WI38 (cell line): ENCODE measurements at regions not wholly inside any gene's neighbourhood (a gene's known extent, or its start where the extent isn't known, plus 50 kb on each side); places are given as distances from the start of the nearest gene placed in this dataset.

Experiments
- H3K4me3 ChIP-seq: 2 replicates; pipeline ENCODE4 v1.5.1; 2011; ENCODE audit warnings: low read depth, mild to moderate bottlenecking, control low read depth, low read length
- TF ChIP-seq, protein P1 (sequence below): IDR thresholded peaks from 2 replicates; pipeline ENCODE4 v1.5.1; 2012; ENCODE audit warnings: low read depth, mild to moderate bottlenecking, control low read depth, low read length

DNA sequence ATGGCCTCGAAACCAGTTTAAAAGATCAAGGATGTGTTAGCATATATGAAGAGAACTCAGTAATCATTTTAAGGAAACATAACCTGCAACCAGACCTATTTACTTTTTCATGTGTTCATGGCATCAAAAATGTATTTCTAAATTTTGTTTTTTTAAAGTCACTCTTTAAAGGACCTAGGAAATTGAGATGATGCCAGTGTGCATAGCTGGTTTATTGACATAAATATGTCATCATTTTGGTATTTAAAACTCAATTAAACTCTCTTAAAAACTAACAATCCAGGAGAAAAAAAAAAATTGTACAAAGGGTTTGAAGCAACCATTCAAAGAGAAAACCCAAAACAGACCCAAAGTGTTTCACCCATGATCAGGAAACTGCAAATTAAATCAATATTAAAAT is 198.9 kb upstream of the RND3 start:
- TF ChIP-seq, protein P1, sequence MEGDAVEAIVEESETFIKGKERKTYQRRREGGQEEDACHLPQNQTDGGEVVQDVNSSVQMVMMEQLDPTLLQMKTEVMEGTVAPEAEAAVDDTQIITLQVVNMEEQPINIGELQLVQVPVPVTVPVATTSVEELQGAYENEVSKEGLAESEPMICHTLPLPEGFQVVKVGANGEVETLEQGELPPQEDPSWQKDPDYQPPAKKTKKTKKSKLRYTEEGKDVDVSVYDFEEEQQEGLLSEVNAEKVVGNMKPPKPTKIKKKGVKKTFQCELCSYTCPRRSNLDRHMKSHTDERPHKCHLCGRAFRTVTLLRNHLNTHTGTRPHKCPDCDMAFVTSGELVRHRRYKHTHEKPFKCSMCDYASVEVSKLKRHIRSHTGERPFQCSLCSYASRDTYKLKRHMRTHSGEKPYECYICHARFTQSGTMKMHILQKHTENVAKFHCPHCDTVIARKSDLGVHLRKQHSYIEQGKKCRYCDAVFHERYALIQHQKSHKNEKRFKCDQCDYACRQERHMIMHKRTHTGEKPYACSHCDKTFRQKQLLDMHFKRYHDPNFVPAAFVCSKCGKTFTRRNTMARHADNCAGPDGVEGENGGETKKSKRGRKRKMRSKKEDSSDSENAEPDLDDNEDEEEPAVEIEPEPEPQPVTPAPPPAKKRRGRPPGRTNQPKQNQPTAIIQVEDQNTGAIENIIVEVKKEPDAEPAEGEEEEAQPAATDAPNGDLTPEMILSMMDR, result no peak
- H3K4me3 ChIP-seq, result no peak overlapping the region

DNA sequence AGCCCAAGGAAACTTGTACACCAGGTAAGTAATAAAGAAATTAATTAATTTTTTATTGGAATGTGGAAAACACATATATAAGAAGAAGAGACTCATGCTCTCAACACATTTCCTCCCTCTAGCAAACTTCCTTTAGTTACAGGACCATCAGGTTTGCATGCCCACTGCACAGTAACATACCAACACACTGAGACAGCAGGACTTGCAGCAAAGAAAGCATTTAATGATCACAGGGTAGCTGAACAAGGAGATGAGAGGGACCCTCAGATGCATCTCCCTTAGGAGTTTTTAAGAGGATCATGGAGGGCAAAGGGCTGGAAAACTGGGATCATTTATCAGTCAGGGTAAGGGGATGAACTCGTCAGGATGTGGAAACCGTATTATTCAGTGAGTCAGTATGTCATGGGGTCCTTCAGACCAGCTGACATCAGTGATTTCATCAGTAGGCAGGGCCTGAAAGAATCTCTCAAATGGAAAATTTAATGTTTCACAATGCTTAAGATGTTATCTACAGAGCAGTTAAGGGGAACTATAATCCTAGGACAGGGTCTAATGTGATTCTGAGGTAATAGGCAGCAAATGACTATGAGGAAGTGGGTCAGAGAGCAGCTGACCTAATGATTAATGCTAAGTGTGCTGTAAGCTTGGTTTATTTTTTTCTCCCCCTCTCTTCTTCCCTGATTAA is 193.8 kb upstream of the RND3 start:
- TF ChIP-seq, protein P1, result no peak
- no peak overlapping the region for H3K4me3 ChIP-seq

DNA sequence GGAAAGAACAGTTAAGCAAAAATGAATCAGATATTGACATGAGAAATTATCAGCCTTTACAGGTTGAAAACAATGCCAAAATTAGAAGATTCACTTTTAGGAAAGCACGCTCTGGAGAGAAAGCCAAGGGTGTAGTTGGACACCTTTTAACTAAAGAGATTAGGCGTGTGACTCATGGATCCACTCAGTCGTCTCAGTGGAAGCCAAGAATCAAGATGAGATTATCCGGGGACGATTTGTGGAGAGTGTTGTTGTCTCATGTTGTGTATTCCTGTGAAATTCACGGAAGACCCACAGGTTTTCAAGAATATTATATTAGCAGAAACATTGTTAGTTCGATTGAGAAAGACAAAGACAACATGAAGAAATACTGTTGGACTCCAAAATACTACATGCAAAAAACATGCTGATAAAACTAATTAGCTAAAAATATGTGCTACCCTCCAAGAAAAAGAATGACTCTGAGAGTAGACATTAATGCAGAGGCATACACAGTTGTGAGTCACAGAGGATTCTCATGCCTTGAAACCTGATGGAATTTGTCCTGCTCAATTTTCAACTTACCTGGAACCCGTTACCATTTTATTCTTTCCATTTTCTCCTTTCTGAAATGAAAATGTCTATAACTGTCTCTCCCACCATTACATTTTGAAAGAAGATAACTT is 192.1 kb upstream of the RND3 start:
- no peak overlapping the region for H3K4me3 ChIP-seq
- TF ChIP-seq, protein P1, result no peak

DNA sequence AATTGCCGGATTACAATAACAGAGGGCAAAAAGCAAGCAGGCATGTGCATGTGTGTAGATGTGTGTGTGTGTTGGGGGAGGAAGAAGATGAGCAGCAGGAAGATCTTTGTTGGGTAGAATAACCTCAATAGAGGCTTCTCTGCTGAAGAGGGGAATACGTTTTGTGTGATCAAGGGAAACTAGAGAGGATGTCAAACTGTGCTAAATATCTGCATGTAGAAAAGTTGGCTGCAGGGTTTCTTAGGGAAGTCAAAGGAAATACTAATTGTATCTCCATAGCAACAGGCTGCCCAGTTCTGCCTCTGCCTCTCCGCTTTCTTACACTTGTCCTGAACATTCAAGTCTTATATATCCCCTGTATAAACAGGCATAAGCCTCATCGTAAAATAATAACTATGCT is 190.1 kb upstream of the RND3 start:
- TF ChIP-seq, protein P1, result no peak
- H3K4me3 ChIP-seq, result no peak overlapping the region

DNA sequence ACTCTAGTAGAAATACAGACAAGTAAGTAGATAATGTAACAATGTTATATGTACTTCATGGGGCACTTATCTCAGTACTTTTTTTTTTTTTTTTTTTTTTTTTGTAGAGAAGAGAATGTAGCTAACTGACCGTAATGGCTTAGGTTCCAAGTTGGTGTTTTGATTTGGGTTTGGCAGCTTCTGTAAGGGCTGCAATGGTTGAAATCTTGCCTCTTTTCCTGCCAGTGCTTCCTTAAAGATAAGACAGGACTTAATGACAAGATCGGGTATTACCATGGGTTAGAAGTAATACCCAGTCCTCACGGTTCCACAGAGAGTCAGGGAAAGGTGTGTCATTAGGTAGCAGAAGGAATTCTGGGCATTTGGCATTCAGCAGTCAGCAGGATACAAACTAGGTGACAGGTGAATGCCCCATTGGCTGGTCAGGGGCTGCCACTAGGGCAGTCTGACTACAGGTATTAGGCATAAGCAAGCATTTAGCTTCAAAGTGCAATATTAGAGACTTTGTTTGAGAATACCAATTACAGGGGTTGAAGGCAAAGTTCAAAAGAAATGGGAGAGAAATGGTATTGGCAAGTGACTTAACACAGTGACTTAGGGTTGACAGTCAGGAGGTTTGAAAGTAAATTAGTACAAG is 189.4 kb upstream of the RND3 start:
- TF ChIP-seq, protein P1, result no peak
- H3K4me3 ChIP-seq, result no peak overlapping the region

DNA sequence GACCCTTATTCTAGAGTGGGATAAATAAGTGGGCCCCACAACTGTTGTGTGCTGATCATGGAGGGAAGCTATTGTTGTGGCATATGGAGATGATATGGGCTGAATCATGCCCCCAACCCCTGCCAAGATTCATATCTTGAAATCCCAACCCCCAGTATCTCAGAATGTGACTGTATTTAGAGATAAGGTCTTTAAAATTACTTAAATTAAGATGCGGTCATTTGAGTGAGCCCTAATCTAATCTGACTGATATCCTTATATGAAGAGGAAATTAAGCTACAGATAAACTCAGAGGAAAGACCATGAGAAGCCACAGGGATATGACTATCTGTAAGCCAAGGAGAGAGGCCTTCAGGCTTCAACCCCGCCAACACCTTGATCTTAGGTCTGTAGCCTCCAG is 188.3 kb upstream of the RND3 start:
- TF ChIP-seq, protein P1, result no peak

DNA sequence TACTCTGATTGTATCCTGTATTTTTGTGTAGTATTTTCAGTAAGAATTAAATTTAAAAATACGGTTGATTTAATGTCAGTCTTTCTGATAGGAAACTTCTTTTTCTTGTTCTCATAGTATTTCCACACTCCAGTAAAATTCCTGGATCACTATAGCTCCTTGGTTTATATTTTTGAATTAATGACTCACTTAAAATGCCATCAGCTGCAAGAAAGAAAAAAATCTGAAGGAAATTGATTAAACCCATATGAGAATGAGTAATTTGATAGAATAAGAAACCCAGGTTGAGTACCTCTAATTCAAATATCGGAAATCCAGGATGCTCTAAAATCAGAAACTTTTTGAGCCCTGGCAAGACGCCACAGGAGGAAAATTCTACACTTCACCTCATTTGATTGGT is 186.8 kb upstream of the RND3 start:
- H3K4me3 ChIP-seq, result no peak overlapping the region
- TF ChIP-seq, protein P1, result no peak

More for the DNA sequence above, 188.3 kb upstream of the RND3 start:
- H3K4me3 ChIP-seq, result no peak overlapping the region
